ENCODE measurements at regions not wholly inside any gene's neighbourhood (a gene's known extent, or its start where the extent isn't known, plus 50 kb on each side); places are given as distances from the start of the nearest gene placed in this dataset.

DNA sequence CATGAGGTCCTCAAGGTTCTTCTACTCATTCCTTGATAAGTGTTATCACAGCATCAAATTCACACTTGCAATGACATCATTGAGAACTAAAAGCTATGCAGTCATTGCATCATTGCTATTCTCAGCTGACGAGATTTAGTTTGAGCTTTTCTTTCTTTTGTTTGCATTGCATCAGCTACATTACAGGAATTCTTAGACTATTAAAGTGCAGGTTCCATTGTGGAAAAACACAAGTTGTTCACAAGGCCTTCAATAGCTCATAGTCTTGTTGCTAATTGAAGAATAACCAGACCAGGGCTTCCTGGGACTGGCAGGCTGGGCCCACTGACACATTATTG lies 139.3 kb downstream of the CXCL12 start:
- no peak for DNase-seq
- TF ChIP-seq, protein P1, sequence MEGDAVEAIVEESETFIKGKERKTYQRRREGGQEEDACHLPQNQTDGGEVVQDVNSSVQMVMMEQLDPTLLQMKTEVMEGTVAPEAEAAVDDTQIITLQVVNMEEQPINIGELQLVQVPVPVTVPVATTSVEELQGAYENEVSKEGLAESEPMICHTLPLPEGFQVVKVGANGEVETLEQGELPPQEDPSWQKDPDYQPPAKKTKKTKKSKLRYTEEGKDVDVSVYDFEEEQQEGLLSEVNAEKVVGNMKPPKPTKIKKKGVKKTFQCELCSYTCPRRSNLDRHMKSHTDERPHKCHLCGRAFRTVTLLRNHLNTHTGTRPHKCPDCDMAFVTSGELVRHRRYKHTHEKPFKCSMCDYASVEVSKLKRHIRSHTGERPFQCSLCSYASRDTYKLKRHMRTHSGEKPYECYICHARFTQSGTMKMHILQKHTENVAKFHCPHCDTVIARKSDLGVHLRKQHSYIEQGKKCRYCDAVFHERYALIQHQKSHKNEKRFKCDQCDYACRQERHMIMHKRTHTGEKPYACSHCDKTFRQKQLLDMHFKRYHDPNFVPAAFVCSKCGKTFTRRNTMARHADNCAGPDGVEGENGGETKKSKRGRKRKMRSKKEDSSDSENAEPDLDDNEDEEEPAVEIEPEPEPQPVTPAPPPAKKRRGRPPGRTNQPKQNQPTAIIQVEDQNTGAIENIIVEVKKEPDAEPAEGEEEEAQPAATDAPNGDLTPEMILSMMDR (IDR thresholded peaks at IDR 0.05; ENCODE audit: low read depth, low read length): no peak

DNA sequence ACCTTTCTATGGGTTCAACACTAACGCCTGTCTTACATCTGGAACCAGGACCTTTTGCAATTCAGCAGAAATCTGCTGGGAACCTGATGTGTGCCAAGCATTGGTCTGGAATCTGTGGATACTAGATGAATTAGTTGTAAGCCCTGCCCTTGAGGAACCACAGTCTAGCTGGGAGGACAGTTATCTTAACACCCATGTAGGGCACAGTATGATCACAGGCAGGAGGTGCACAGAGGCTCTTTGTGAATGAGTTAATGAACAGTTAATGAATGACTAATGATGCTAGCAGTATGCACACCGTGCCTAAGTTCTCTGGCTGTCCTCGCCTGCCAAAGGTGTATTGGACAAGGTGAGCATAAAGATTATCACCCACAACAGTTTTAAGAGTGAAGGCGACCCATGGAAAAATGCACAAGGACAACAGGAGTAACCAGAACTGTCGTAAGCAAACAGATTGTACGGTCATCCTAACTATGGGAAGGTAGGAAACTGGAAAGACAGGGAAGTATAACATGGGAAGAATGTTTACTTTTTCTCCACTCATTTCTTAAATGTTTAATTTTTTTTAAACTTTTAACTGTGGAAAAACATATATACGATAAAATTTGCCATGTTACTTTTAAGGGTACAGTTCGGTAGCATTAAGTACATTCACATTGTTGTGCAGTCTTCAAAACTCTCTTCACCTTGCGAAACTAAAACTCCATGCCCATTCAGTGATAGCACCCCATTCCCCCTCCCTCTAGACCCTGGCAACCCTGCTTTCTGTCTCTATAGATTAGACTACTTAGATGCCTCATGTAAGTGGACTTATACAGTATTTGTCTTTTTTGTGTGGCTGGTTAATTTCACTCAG lies 139.9 kb downstream of the CXCL12 start:
- H3K36me3 ChIP-seq: no peaks in the 10 kb centered on the region
- H3K27me3 ChIP-seq (ENCODE audit: insufficient read depth, low read depth, severe bottlenecking): no peaks in the 10 kb centered on the region
- no peak overlapping the region for H3K27ac ChIP-seq
- no peak overlapping the region for H3K4me3 ChIP-seq (ENCODE audit: low read depth, low read length)
- TF ChIP-seq, protein P1 (IDR thresholded peaks at IDR 0.05; ENCODE audit: low read depth, low read length): no peak
- no peaks in the 10 kb centered on the region for H3K9me3 ChIP-seq (ENCODE audit: severe bottlenecking)
- no peak for DNase-seq

More for the DNA sequence above, 139.3 kb downstream of the CXCL12 start:
- H3K4me3 ChIP-seq (ENCODE audit: low read depth, low read length): no peak overlapping the region
- H3K36me3 ChIP-seq: no peaks in the 10 kb centered on the region
- no peak overlapping the region for H3K27ac ChIP-seq
- H3K27me3 ChIP-seq (ENCODE audit: insufficient read depth, low read depth, severe bottlenecking): no peaks in the 10 kb centered on the region
- H3K9me3 ChIP-seq (ENCODE audit: severe bottlenecking): no peaks in the 10 kb centered on the region

DNA sequence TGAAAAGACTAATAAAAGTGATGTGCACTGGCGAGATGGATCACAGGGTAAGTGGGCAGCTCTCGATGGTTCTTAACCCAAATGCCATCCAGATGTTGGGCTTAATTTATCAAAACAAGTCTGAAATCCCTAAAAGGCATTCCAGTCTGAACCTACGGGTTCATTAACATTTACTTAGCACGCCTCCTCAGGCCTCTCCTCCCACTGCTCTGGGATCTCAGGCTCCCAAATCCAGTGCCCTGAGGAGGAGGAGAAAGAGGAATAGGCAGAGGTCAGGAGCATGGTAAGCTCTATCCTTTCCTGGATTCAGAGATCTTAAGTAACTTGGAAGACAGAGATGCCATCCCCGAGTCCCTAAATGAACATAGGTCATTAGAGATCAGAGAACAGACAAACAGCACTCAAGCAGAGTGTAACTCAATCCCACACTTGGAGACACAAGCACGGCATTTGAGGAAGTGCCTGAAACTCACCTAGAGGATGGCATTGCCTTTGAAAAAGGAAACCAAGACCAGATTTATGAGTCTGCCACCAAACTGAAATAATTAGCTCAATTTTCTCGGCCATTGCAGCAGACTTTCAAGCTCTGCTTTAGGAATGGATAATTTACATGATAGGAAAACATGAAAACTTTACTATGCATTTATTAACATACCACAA lies 140.9 kb downstream of the CXCL12 start:
- H3K4me3 ChIP-seq (ENCODE audit: low read depth, low read length): no peak overlapping the region
- H3K27ac ChIP-seq: no peak overlapping the region
- no peaks in the 10 kb centered on the region for H3K27me3 ChIP-seq (ENCODE audit: insufficient read depth, low read depth, severe bottlenecking)
- H3K36me3 ChIP-seq: no peaks in the 10 kb centered on the region
- H3K9me3 ChIP-seq (ENCODE audit: severe bottlenecking): no peaks in the 10 kb centered on the region
- DNase-seq: no peak
- TF ChIP-seq, protein P1 (IDR thresholded peaks at IDR 0.05; ENCODE audit: low read depth, low read length): no peak

DNA sequence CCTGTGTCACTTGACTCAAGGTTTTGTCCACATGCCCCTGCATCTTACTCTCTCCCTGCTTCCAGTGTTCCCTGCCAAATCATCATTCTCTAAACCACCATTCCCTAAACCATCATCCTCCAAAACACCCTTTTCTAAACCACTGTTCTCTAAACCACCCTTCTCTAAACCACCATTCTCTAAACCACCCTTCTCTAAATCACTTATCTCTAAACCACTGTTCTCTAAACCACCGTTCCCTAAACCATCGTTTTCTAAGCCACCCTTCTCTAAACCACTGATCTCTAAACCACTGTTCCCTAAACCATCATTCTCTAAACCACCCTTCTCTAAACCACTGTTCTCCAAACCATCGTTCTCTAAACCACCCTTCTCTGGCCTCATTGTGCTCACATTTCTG lies 142.1 kb downstream of the CXCL12 start:
- TF ChIP-seq, protein P1 (IDR thresholded peaks at IDR 0.05; ENCODE audit: low read depth, low read length): no peak
- no peak overlapping the region for H3K4me3 ChIP-seq (ENCODE audit: low read depth, low read length)
- H3K27me3 ChIP-seq (ENCODE audit: insufficient read depth, low read depth, severe bottlenecking): no peaks in the 10 kb centered on the region
- H3K36me3 ChIP-seq: no peaks in the 10 kb centered on the region
- no peak overlapping the region for H3K27ac ChIP-seq
- DNase-seq: no peak
- no peaks in the 10 kb centered on the region for H3K9me3 ChIP-seq (ENCODE audit: severe bottlenecking)

DNA sequence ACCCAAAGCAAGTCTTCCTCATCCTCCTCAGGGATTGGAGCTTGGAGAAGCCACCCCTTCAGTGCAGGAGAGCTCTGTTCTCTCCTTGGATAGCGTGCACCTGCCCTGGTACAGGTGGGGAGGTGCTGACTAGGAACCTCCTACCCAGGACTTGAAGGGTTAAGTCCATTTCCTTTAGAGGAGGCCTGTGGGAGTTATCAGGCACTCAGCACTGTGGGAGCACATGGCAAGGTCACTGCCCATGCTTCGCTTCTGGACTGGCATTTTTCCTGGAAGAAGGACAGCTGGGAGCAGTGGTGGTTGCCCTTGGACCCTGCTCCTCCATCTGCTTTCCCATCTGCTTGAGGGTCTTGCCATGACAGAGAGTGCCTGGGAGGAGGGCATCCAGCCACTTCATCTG lies 142.8 kb downstream of the CXCL12 start:
- Histone ChIP-seq H3K27ac (no peak overlapping the region), H3K27me3 (ENCODE audit: insufficient read depth, low read depth, severe bottlenecking) (no peaks in the 10 kb centered on the region), H3K36me3 (no peaks in the 10 kb centered on the region), H3K4me3 (ENCODE audit: low read depth, low read length) (no peak overlapping the region), H3K9me3 (ENCODE audit: severe bottlenecking) (no peaks in the 10 kb centered on the region)
- DNase-seq: no peak
- TF ChIP-seq, protein P1 (IDR thresholded peaks at IDR 0.05; ENCODE audit: low read depth, low read length): no peak

All from WERI-Rb-1 (cell line).